Amygdala (tissue), 56 donors: ENCODE measurements at regions not wholly inside any gene's neighbourhood (a gene's known extent, or its start where the extent isn't known, plus 50 kb on each side); places are given as distances from the start of the nearest gene placed in this dataset.

Experiments
- DNase-seq, 56 donors: peaks; one replicate each; lab custom pipeline; 2025; lab: John Stamatoyannopoulos, UW

- DNase-seq = no peak
Measured at GRCh38 chr11:87394924-87395323, 357.2 kb downstream of the TMEM135 start.

- no peak for DNase-seq
Measured at GRCh38 chr11:87392665-87393064, 354.9 kb downstream of the TMEM135 start.

- no peak for DNase-seq
Measured at GRCh38 chr11:87391496-87391895, 353.8 kb downstream of the TMEM135 start.

DNA sequence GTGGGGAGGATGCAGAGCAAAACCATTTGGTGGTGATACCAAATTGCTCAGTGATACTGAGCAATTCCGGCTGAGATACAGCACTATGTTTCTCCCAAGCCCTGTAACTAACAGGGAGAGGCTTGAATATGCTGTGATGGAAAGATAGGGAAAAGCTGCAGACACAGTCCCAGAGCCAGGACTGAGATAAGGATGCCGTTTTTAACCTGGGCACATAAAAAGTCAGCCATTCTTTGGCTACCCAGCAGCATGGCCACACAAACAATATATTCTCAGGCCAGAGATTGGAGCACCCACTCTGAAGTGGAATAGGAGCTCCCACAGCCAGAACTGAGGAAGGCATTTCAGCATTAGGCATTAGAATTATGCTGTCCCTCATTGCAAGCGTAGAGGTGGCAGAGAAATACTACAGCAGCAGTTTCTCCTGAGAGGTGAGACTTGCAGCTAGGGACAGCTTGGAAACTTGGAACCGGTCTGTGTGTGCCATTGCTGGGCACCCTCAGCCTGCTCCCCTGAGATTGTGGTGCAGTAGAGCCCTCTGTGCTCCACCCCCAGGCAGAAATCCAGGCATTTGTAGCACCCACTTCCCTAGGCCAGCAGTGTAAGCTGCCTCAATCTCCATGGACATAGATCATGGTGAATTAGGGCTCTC is 346.5 kb downstream of the TMEM135 start:
- DNase-seq = no peak

DNA sequence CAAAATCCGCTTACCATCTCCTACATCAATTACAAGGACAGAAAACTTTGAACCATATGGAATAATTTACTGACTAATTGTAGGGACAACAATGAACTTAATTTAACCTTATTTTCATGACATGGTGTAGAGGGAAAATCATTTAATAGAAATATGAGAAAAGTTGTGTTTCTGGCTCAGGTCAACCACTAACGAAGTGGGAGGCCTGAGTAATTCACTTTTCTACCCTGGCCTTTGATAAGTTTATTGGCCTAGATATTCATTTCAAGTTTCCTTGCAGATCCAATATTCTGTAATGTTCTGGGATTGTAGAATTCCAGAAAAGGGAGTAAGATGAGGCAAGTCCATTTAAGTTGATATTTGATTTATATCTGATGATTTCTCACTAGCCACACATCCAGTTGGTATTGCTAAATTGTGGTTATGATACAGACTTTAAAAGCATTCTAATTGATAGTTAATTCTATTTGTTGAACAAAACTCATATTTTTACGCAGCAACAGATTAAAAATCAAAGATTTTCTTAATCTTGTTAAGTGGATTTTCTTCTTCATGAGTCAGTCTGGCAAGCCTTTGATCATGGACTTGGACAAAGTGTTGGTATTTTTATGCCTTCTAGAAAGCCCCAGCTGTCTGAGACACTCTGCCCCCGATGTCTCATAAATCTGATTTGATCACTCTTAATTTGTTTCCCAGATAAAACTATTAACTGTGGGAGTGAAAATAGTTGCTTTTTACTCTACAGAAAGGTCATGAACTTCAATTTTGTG is 336.5 kb downstream of the TMEM135 start:
- no peak for DNase-seq
